Endothelial cell of umbilical vein (primary cell): ENCODE measurements at regions not wholly inside any gene's neighbourhood (a gene's known extent, or its start where the extent isn't known, plus 50 kb on each side); places are given as distances from the start of the nearest gene placed in this dataset.

Source experiments
- BruUV-seq: library from RNA; stranded (reverse); fragments of 400-500 nt; replicated peaks from 2 replicates; lab custom pipeline; 2021; lab: Mats Ljungman, UMichigan
- CTCF ChIA-PET: fragments of 300-600, 350-600 bp; sonication (Branson Sonifier 250); formaldehyde crosslinking; loops from one replicate; lab custom pipeline; 2021; ENCODE audit warnings: antibody characterized with exemption, inconsistent platforms; lab: Charles Lee
- POLR2A ChIA-PET: fragments of 300-600, 350-600 bp; sonication (Branson Sonifier 250); formaldehyde crosslinking; loops from one replicate; lab custom pipeline; 2021; ENCODE audit warnings: antibody characterized with exemption, inconsistent platforms; lab: Charles Lee
- DNase-seq: peaks from one replicate; pipeline ENCODE4 v3.0.0-alpha.2; 2011; ENCODE audit warnings: low read depth, low spot score
- FAIRE-seq: peaks from 2 replicates; lab custom pipeline; 2011; peaks lifted over from hg19 to GRCh38; lab: Jason Lieb, UNC
- H2AFZ ChIP-seq: 2 replicates; pipeline ENCODE4 v1.6.0; 2012; ENCODE audit warnings: low read depth, low read length, control low read depth, inconsistent platforms
- H3K27ac ChIP-seq: 2 replicates; pipeline ENCODE4 v1.5.1; 2011; ENCODE audit warnings: low read depth, mild to moderate bottlenecking, control low read depth, low read length, moderate library complexity; ENCODE audit not compliant: insufficient read depth
- H3K27me3 ChIP-seq, 2 experiments: 2 replicates each; pipeline versions ENCODE4 v1.6.0 to v1.6.1; 2011; ENCODE audit warnings: low read length in 2 of 2, mixed read lengths in 1 of 2; ENCODE audit not compliant: control insufficient read depth in 2 of 2, insufficient read depth in 2 of 2
- H3K36me3 ChIP-seq, 2 experiments: 2 replicates in 1 of 2; 3 replicates in 1 of 2; pipeline ENCODE4 v1.5.1; 2011; ENCODE audit warnings: low read length in 2 of 2, mild to moderate bottlenecking in 1 of 2, moderate library complexity in 1 of 2; ENCODE audit not compliant: control insufficient read depth in 2 of 2, insufficient read depth in 2 of 2; ENCODE audit errors: extremely low read depth in 1 of 2
- H3K4me1 ChIP-seq: 3 replicates; pipeline ENCODE4 v1.5.1; 2011; ENCODE audit warnings: mild to moderate bottlenecking, low read length; ENCODE audit not compliant: control insufficient read depth, insufficient read depth; ENCODE audit errors: extremely low read depth
- H3K4me2 ChIP-seq: 2 replicates; pipeline ENCODE4 v1.6.1; 2011; ENCODE audit warnings: low read length, control low read depth, mixed read lengths; ENCODE audit not compliant: insufficient read depth
- H3K4me3 ChIP-seq, 3 experiments: fragments of 200-600 bp in 1 of 3; sonication (generic), shearing (Covaris generic) in 1 of 3; replicated peaks in 1 of 3; 2 replicates each; pipeline ENCODE4 v1.5.1; 2011 to 2016; ENCODE audit warnings: control low read depth in 3 of 3, low read length in 3 of 3, mild to moderate bottlenecking in 2 of 3, inconsistent platforms in 1 of 3, low read depth in 1 of 3, moderate library complexity in 1 of 3; ENCODE audit not compliant: insufficient read depth in 1 of 3
- H3K79me2 ChIP-seq: 2 replicates; pipeline ENCODE4 v1.6.0; 2012; ENCODE audit warnings: low read length, inconsistent platforms; ENCODE audit not compliant: control insufficient read depth, insufficient read depth
- H3K9ac ChIP-seq: replicated peaks from 2 replicates; pipeline ENCODE3; 2011; ENCODE audit warnings: low read length, control low read depth; ENCODE audit not compliant: insufficient read depth; ENCODE audit errors: extremely low read depth
- H3K9me1 ChIP-seq: replicated peaks from 3 replicates; pipeline ENCODE4 v1.6.0; 2011; ENCODE audit warnings: mild to moderate bottlenecking, low read length; ENCODE audit not compliant: control insufficient read depth, insufficient read depth; ENCODE audit errors: extremely low read depth
- H3K9me3 ChIP-seq: replicated peaks from 2 replicates; pipeline ENCODE4 v1.5.1; 2012; ENCODE audit warnings: low read length, inconsistent platforms; ENCODE audit not compliant: control insufficient read depth, insufficient read depth
- H4K20me1 ChIP-seq: replicated peaks from 2 replicates; pipeline ENCODE3; 2011; ENCODE audit warnings: mild to moderate bottlenecking, low read length; ENCODE audit not compliant: control insufficient read depth, insufficient read depth; ENCODE audit errors: extremely low read depth
- CTCF ChIP-seq, 2 donors: IDR thresholded peaks; 1 replicate in 1 of 2; 2 replicates in 1 of 2; pipeline ENCODE4 v1.5.1; 2011; ENCODE audit warnings: low read length in 2 of 2, mild to moderate bottlenecking in 2 of 2, moderate library complexity in 2 of 2, control low read depth in 1 of 2, inconsistent platforms in 1 of 2, low read depth in 1 of 2; ENCODE audit not compliant: insufficient read depth in 1 of 2; ENCODE audit errors: extremely low read depth in 1 of 2
- EZH2 ChIP-seq: IDR thresholded peaks from 2 replicates; pipeline ENCODE4 v1.6.1; 2012; ENCODE audit warnings: borderline replicate concordance, low read depth, mild to moderate bottlenecking, moderate library complexity, low read length, inconsistent platforms; ENCODE audit not compliant: severe bottlenecking
- FOS ChIP-seq: IDR thresholded peaks from 2 replicates; pipeline ENCODE4 v1.6.1; 2011; ENCODE audit warnings: mild to moderate bottlenecking, low read length, moderate library complexity, borderline replicate concordance; ENCODE audit not compliant: insufficient read depth
- GATA2 ChIP-seq: IDR thresholded peaks from 2 replicates; pipeline ENCODE4 v1.7.0; 2011; ENCODE audit warnings: low read depth, mild to moderate bottlenecking, moderate library complexity, mixed read lengths, low read length; ENCODE audit not compliant: insufficient read length, insufficient read depth
- JUN ChIP-seq: IDR thresholded peaks from 2 replicates; pipeline ENCODE4 v1.6.1; 2011; ENCODE audit warnings: borderline replicate concordance, low read depth; ENCODE audit not compliant: insufficient read length, insufficient read depth
- MAX ChIP-seq: IDR thresholded peaks from 2 replicates; pipeline ENCODE4 v1.6.1; 2011; ENCODE audit not compliant: insufficient read depth, insufficient read length
- MYC ChIP-seq: IDR thresholded peaks from one replicate; pipeline ENCODE4 v1.6.1; 2011; ENCODE audit warnings: mild to moderate bottlenecking, low read depth, low read length
- POLR2A ChIP-seq: IDR thresholded peaks from 2 replicates; pipeline ENCODE4 v1.6.1; 2012; ENCODE audit warnings: low read depth, mild to moderate bottlenecking, control low read depth, low read length
- POLR2AphosphoS5 ChIP-seq: IDR thresholded peaks from 2 replicates; pipeline ENCODE4 v1.6.1; 2012; ENCODE audit warnings: low read depth, mild to moderate bottlenecking, control low read depth, low read length, moderate library complexity; ENCODE audit not compliant: insufficient read depth
- dilution Hi-C: fragments of 300-500 bp; cut with MboI; formaldehyde crosslinking; loops from one replicate; pipeline ENCODE4 v1.15.0; 2019; ENCODE audit warnings: low sequenced_read_pairs; ENCODE audit not compliant: extremely low pct_ligation_motif_present
- intact Hi-C: fragments of 100-400 bp; cut with micrococcal nuclease; formaldehyde crosslinking; loops from one replicate; pipeline ENCODE4 v1.10.0; 2022

- dilution Hi-C loops, result no loop called here
- ChIA-PET CTCF (no interaction called here), POLR2A (no interaction called here)
- Histone ChIP-seq H3K27ac (no peak overlapping the region), H3K9ac (no peak overlapping the region), H2AFZ (no peak overlapping the region), H3K4me2 (no peak overlapping the region), H3K9me1 (no peaks in the 10 kb centered on the region), H3K36me3 (no peaks in the 10 kb centered on the region), H4K20me1 (no peaks in the 10 kb centered on the region), H3K4me1 (no peaks in the 10 kb centered on the region), H3K27me3 (no peaks in the 10 kb centered on the region), H3K79me2 (no peaks in the 10 kb centered on the region), H3K9me3 (no peaks in the 10 kb centered on the region), H3K4me3 (no peak overlapping the region)
- BruUV-seq, result no TSS peak
- FAIRE-seq (no peak), DNase-seq (no peak)
- intact Hi-C loops, result no loop called here
- TF ChIP-seq POLR2AphosphoS5, result no peak
- no peak for TF ChIP-seq GATA2
- TF ChIP-seq MYC, result no peak
- TF ChIP-seq EZH2, result no peak
- TF ChIP-seq CTCF (IDR thresholded peaks at IDR 0.05; ENCODE audit: extremely low read depth in 1 of 2, insufficient read depth in 1 of 2, low read depth in 1 of 2, low read length in 2 of 2), result no peak
- no peak for TF ChIP-seq POLR2A
- no peak for TF ChIP-seq FOS
- TF ChIP-seq JUN, result no peak
- TF ChIP-seq MAX, result no peak
Observed at GRCh38 chr9:85079349-85079748, 409.8 kb downstream of the NTRK2 start.
